ENCODE measurements at regions not wholly inside any gene's neighbourhood (a gene's known extent, or its start where the extent isn't known, plus 50 kb on each side); places are given as distances from the start of the nearest gene placed in this dataset.

DNA sequence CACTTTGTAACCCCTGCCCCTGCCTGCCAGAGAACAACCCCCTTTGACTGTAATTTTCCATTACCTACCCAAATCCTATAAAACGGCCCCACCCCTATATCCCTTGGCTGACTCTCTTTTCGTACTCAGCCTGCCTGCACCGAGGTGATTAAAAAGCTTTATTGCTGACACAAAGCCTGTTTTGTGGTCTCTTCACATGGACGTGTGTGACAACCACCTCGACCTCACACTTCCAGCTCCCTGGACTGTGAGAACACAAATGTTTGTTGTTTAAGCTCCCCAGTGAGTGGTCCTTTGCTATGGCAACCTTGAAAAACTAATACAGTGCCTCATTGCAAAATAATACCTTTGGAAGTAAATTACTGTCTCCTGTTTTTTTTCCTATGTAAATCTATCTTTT lies 299.2 kb upstream of the POU1F1 start:
- Mint-ChIP-seq H3K36me3 (ENCODE audit: low read depth) (no peaks in the 10 kb centered on the region), H3K9me3 (ENCODE audit: low read depth) (no peaks in the 10 kb centered on the region), H3K27ac (ENCODE audit: unreplicated experiment) (no peak overlapping the region), H3K4me1 (ENCODE audit: low read depth) (no peaks in the 10 kb centered on the region), H3K27me3 (ENCODE audit: low read depth) (peaks cover 2% of the 10 kb centered on the region), H3K4me3 (ENCODE audit: unreplicated experiment) (no peak overlapping the region)
- no peak for DNase-seq (ENCODE audit: low spot score)
- TF ChIP-seq, protein P1, sequence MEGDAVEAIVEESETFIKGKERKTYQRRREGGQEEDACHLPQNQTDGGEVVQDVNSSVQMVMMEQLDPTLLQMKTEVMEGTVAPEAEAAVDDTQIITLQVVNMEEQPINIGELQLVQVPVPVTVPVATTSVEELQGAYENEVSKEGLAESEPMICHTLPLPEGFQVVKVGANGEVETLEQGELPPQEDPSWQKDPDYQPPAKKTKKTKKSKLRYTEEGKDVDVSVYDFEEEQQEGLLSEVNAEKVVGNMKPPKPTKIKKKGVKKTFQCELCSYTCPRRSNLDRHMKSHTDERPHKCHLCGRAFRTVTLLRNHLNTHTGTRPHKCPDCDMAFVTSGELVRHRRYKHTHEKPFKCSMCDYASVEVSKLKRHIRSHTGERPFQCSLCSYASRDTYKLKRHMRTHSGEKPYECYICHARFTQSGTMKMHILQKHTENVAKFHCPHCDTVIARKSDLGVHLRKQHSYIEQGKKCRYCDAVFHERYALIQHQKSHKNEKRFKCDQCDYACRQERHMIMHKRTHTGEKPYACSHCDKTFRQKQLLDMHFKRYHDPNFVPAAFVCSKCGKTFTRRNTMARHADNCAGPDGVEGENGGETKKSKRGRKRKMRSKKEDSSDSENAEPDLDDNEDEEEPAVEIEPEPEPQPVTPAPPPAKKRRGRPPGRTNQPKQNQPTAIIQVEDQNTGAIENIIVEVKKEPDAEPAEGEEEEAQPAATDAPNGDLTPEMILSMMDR (IDR thresholded peaks at IDR 0.05): no peak

DNA sequence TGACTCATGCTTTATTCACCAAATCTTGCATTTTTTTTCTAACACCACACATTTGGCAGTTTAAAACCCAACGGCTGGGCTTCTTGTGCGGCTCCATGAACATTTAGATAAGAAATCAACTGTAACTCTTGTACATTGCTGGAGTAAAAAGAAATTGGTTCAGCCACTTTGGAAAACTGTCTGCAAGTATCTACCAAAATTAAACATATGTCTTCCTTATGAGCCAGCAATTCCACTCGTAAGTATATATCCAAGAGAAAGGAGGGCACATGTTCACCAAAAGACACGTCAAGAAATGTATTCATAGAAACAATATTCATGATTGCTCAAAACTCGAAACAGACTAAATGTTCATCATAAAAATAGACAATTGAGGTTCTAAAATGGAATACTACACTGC lies 291.9 kb upstream of the POU1F1 start:
- Mint-ChIP-seq H3K27me3 (ENCODE audit: low read depth) (peaks cover 2% of the 10 kb centered on the region), H3K9me3 (ENCODE audit: low read depth) (no peaks in the 10 kb centered on the region), H3K4me3 (ENCODE audit: unreplicated experiment) (no peak overlapping the region), H3K27ac (ENCODE audit: unreplicated experiment) (no peak overlapping the region), H3K36me3 (ENCODE audit: low read depth) (no peaks in the 10 kb centered on the region), H3K4me1 (ENCODE audit: low read depth) (no peaks in the 10 kb centered on the region)
- DNase-seq (ENCODE audit: low spot score): no peak
- TF ChIP-seq, protein P1 (IDR thresholded peaks at IDR 0.05): no peak

DNA sequence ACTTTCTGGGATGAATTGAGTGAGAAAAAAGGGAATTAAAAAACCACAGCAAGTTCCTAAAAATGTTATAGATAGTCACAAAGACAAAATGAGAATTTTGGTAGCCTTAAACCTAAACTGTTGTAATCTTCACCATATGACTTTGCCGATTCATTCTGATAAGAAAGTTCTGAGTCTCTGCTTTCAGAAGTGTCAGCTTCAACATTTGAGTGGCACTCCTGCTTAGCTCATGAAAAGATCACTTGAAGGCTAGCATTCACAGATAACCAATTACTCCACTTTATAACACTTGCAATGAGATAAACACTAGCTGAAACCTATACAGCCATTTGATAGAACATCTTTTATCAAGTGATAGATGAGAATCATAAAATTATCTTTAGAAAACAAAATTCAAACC lies 288.1 kb upstream of the POU1F1 start:
- Mint-ChIP-seq H3K4me3 (ENCODE audit: unreplicated experiment) (no peak overlapping the region), H3K27me3 (ENCODE audit: low read depth) (peaks cover 2% of the 10 kb centered on the region), H3K27ac (ENCODE audit: unreplicated experiment) (no peak overlapping the region), H3K9me3 (ENCODE audit: low read depth) (no peaks in the 10 kb centered on the region), H3K36me3 (ENCODE audit: low read depth) (no peaks in the 10 kb centered on the region), H3K4me1 (ENCODE audit: low read depth) (no peaks in the 10 kb centered on the region)
- DNase-seq (ENCODE audit: low spot score): no peak
- TF ChIP-seq, protein P1 (IDR thresholded peaks at IDR 0.05): no peak

DNA sequence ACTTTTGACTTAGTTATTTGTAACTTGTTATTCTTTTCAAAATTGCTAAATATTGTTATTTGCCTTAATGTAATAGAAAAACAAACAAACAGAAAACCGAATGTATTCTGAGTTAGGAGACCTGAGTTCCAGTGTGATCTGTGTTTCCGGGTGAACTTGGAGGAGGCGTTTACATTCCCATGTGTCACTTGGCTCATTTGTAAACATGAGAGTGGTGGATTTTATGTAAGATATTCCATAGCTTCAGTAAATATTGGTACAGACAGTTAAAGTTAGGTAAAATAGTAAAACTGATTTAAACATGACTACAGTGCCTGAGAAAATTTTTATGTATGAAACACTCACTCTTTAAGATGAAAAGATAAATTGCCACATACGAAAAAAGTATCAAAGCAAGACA lies 287.3 kb upstream of the POU1F1 start:
- H3K27me3 Mint-ChIP-seq (ENCODE audit: low read depth): peaks cover under 1% of the 10 kb centered on the region
- no peak overlapping the region for H3K27ac Mint-ChIP-seq (ENCODE audit: unreplicated experiment)
- TF ChIP-seq, protein P1 (IDR thresholded peaks at IDR 0.05): no peak
- no peaks in the 10 kb centered on the region for H3K9me3 Mint-ChIP-seq (ENCODE audit: low read depth)
- no peaks in the 10 kb centered on the region for H3K36me3 Mint-ChIP-seq (ENCODE audit: low read depth)
- H3K4me3 Mint-ChIP-seq (ENCODE audit: unreplicated experiment): no peak overlapping the region
- DNase-seq (ENCODE audit: low spot score): no peak
- H3K4me1 Mint-ChIP-seq (ENCODE audit: low read depth): no peaks in the 10 kb centered on the region

DNA sequence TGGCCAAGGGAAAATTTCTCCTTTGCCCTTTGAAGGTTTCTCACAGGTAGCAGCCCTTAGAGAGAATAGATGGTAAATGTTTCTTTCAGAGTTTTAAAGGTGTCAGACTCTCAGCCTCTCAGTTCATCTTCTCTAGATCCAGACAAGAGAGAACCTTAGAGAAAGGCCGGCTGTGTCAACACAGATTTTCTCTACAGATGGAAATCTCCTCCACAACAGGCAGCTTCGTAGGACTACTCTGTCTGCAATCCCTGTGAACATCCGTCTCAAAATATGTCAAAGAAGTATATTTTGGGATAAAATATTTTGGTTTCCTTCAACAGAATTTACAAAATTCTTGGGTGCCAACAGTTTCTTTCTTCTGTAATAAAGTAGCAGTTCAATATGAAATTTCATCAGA lies 282.1 kb upstream of the POU1F1 start:
- Mint-ChIP-seq H3K27ac (ENCODE audit: unreplicated experiment) (no peak overlapping the region), H3K4me1 (ENCODE audit: low read depth) (no peaks in the 10 kb centered on the region), H3K9me3 (ENCODE audit: low read depth) (no peaks in the 10 kb centered on the region), H3K4me3 (ENCODE audit: unreplicated experiment) (no peak overlapping the region), H3K36me3 (ENCODE audit: low read depth) (no peaks in the 10 kb centered on the region), H3K27me3 (ENCODE audit: low read depth) (peaks cover 3% of the 10 kb centered on the region)
- TF ChIP-seq, protein P1 (IDR thresholded peaks at IDR 0.05): no peak
- DNase-seq (ENCODE audit: low spot score): no peak

Data from chondrocyte (in vitro differentiated cells).